GM12878 (cell line): ENCODE measurements at regions not wholly inside any gene's neighbourhood (a gene's known extent, or its start where the extent isn't known, plus 50 kb on each side); places are given as distances from the start of the nearest gene placed in this dataset.

ENCODE experiments used
- CTCF ChIP-seq, 3 experiments: IDR thresholded peaks in 2 of 3; conservative IDR thresholded peaks in 1 of 3; 2 replicates each; pipeline ENCODE4 v1.5.1; 2011; ENCODE audit warnings: low read depth in 3 of 3, low read length in 3 of 3, mild to moderate bottlenecking in 3 of 3, control low read depth in 2 of 3, moderate library complexity in 2 of 3, inconsistent platforms in 1 of 3, mixed read lengths in 1 of 3; ENCODE audit not compliant: control insufficient read depth in 2 of 3, insufficient read depth in 1 of 3; ENCODE audit errors: extremely low read depth in 1 of 3
- E2F4 ChIP-seq: IDR thresholded peaks from 2 replicates; pipeline ENCODE4 v1.6.1; 2012; ENCODE audit warnings: low read depth, low read length, improper control_type of control experiment
- EP300 ChIP-seq, 2 experiments: fragments of 150-350 bp in 1 of 2; IDR thresholded peaks; 2 replicates each; pipeline ENCODE4 v1.6.1; 2011 to 2012; ENCODE audit warnings: low read depth in 2 of 2, low read length in 2 of 2, borderline replicate concordance in 1 of 2, improper control_type of control experiment in 1 of 2, inconsistent platforms in 1 of 2; ENCODE audit not compliant: control insufficient read depth in 1 of 2
- ETV6 ChIP-seq, 2 experiments: fragments of 450-650 bp in 1 of 2; IDR thresholded peaks in 1 of 2; conservative IDR thresholded peaks in 1 of 2; 2 replicates each; pipeline ENCODE4 v1.6.1; 2014; ENCODE audit warnings: antibody characterized with exemption in 1 of 2, borderline replicate concordance in 1 of 2, low read depth in 1 of 2, mild to moderate bottlenecking in 1 of 2, moderate library complexity in 1 of 2
- FOXM1 ChIP-seq: IDR thresholded peaks from 2 replicates; pipeline ENCODE4 v1.6.1; 2012; ENCODE audit warnings: low read depth, mild to moderate bottlenecking, inconsistent platforms, low read length, moderate library complexity
- JUND ChIP-seq: IDR thresholded peaks from 2 replicates; pipeline ENCODE4 v1.6.1; 2012; ENCODE audit warnings: low read depth, mild to moderate bottlenecking, low read length, improper control_type of control experiment, moderate library complexity
- MAX ChIP-seq: IDR thresholded peaks from 2 replicates; pipeline ENCODE4 v1.6.1; 2012; ENCODE audit warnings: low read depth, low read length, improper control_type of control experiment
- POLR2AphosphoS5 ChIP-seq: IDR thresholded peaks from 2 replicates; pipeline ENCODE4 v1.6.1; 2011; ENCODE audit warnings: mild to moderate bottlenecking, low read length, inconsistent platforms
- RBBP5 ChIP-seq: fragments of 200-600 bp; sonication (generic); conservative IDR thresholded peaks from 2 replicates; pipeline ENCODE4 v1.6.1; 2016
- STAT3 ChIP-seq: IDR thresholded peaks from 2 replicates; pipeline ENCODE4 v1.6.1; 2011; ENCODE audit warnings: low read depth, low read length, improper control_type of control experiment
- TCF12 ChIP-seq: IDR thresholded peaks from 2 replicates; pipeline ENCODE4 v1.6.1; 2011; ENCODE audit warnings: low read depth, mild to moderate bottlenecking, low read length
- USF2 ChIP-seq: IDR thresholded peaks from 2 replicates; pipeline ENCODE4 v1.6.1; 2011; ENCODE audit warnings: low read depth, low read length, improper control_type of control experiment, borderline replicate concordance

GRCh38 chr4:170193496-170193895 lies 103.7 kb upstream of the AADAT start:
- no peak for TF ChIP-seq STAT3
- TF ChIP-seq CTCF (IDR thresholded peaks at IDR 0.05 in 2 of 3, conservative IDR thresholded peaks at IDR 0.05 in 1 of 3; ENCODE audit: control insufficient read depth in 2 of 3, extremely low read depth in 1 of 3, insufficient read depth in 1 of 3, low read depth in 3 of 3, low read length in 3 of 3), result no peak
- no peak for TF ChIP-seq ETV6 (conservative IDR thresholded peaks at IDR 0.05 in 1 of 2, IDR thresholded peaks at IDR 0.05 in 1 of 2; ENCODE audit: borderline replicate concordance in 1 of 2, low read depth in 1 of 2)
- TF ChIP-seq E2F4, result no peak
- TF ChIP-seq FOXM1, result no peak
- no peak for TF ChIP-seq JUND
- no peak for TF ChIP-seq TCF12
- no peak for TF ChIP-seq RBBP5
- no peak for TF ChIP-seq EP300 (IDR thresholded peaks at IDR 0.05; ENCODE audit: borderline replicate concordance in 1 of 2, control insufficient read depth in 1 of 2, low read depth in 2 of 2, low read length in 2 of 2)
- no peak for TF ChIP-seq MAX
- no peak for TF ChIP-seq POLR2AphosphoS5
- no peak for TF ChIP-seq USF2
